HG03457 (cell line): ENCODE measurements at regions not wholly inside any gene's neighbourhood (a gene's known extent, or its start where the extent isn't known, plus 50 kb on each side); places are given as distances from the start of the nearest gene placed in this dataset.

ENCODE experiments used
- ATAC-seq: cut with Tn5 transposase; IDR thresholded peaks from one replicate; pipeline ENCODE4 v1.9.1; 2021; ENCODE audit warnings: moderate number of reproducible peaks; ENCODE audit not compliant: unreplicated experiment

DNA sequence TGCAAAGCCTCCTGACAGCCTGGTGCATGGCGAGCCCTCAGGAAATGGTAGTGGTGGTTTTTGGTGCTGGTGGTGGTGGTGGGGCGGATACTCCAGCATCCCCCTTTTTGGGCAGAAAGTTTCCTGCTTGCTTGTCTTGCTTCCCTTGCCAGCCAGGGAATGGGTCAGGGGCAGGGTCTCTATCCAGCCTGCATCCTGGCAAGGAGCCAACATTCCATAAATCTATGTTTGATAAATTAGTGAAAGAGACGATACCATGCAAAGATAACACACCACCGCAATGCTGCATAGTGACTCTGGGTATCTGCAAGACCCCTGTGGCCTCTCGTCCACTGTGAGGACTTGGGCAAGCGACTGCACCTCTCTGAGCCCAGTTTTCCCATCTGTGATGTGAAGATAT lies 246.2 kb downstream of the LRFN2 start:
- no peak for ATAC-seq

DNA sequence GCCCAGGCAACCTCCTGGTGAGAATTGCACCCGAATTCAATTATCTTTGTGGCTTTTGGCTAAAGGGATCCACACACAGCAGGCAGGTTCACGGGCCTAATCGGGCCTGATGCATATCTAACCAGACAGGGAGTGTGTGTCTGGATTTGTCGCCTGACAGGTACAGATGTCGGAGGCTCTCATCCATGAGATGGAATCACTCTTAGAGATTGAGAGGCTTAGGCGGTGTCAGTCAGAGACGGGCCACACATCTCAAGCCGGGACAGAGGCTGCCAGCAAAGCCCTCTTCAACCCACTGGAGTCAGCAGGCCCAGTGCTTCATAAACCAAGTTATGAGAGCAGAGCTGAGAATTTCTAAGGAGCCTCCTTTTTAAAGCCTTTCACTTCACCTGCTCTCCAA lies 247.0 kb downstream of the LRFN2 start:
- ATAC-seq, result no peak

DNA sequence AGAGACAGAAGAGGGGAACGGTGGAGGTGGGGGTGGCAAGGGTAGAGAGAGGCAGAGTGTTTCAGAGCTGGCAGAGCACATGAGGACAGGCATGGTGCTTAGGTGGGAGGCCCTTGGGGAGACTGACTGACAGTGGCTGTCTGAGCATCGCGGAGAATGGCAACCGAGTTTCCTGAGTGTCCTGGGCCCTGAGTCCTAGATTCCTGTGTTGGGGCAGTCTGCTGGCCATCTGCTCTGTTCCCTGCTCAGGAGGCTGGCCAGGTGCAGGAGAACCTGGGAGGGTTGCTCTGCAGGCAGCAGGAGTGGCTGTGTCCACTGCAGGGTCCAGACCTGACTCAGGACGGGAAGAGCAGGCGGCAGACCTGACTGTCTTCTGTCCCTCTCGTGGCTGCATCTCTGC lies 248.9 kb downstream of the LRFN2 start:
- ATAC-seq, result no peak

DNA sequence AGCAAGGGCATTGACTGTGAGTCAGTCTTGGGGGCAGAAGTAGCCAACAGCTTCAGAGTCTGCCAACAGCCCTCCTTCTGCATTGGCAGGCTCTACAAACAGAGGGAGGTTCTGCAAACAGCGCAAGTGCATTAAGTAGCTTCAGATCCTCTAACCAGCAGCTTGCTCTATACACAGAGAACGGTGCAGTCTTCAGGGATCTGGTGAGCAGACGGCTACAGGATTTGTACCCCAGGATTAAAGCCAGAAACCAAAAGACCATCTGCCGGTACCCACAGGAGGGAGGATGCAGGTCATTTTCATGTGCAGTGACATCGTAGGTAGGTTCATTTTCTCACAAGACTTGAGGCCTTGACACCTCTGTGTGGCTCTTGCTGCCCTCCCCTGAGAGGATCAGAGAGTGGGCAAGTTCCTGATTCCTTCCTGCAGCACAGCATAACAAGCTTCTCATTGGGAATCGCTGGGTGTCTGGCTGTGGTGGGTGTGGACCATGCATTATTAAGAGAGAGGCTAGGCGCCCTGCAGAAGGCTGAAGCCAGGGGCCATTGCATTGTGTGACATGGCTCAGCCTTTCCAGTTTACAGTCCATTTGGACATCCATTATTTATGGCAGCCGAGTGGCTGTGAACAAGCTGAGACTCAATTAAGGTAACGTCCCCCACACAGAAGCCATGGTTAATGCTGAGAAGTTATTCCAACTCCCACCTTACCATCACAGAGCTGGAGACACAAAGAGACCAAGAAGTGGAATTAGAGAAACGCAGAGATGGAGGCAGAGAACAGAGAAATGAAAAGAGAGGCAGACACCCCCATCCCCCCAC lies 250.0 kb downstream of the LRFN2 start:
- ATAC-seq, result no peak

DNA sequence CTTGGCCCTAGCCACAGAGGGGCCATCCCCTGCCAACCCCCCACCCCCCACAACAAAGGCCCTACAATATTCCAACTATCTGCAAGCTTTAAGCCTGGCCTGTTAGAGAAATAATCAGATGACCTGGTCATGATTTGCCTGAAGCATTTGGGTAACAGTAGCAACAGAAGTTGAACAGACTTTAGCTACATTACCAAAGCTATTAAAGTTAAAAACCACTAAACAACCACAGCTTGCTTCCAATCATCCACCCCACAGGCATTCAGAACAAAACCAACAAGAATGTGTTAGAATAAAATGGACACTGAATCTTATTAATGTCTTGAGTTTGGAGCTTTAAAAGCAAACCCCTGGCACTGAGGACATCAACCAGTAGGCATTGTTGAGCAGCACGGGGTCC lies 250.9 kb downstream of the LRFN2 start:
- ATAC-seq, result no peak

DNA sequence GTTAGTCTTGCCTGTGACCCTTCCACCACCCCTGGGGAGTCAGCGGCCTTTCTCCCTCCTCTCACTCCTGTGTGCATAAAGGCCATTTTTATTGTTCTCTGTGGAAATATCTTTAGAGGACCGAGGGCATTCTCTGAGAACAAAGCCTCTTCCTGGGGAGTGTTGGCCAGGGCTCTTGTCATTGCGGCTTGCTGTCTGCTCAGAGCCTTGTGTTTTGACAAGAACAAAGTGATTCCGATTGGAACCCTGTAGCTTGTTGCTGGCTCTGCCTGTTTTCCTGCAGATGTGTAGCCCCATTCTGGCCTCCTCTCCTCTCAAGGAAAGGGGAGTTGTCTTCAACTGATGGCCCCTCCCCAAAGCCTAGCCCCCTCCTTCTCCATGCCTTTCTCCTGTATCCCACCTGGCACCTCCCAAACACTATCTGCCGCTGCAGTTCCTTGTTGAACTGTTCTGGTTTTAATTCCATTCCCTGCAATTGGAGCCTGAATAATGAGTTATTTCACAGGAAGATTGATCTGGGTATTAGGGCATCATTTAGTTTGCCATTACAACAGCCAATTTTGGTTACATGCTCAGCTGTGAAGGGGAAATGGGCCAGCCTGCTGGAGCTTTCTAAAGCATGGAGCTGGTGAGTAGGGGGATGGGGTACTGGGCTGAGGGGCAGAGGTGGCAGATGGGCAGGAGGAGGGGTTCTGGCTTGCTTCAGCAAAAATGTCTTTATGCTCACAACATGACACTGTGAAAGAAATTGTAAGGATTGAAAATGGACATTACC lies 252.5 kb downstream of the LRFN2 start:
- ATAC-seq, result no peak

DNA sequence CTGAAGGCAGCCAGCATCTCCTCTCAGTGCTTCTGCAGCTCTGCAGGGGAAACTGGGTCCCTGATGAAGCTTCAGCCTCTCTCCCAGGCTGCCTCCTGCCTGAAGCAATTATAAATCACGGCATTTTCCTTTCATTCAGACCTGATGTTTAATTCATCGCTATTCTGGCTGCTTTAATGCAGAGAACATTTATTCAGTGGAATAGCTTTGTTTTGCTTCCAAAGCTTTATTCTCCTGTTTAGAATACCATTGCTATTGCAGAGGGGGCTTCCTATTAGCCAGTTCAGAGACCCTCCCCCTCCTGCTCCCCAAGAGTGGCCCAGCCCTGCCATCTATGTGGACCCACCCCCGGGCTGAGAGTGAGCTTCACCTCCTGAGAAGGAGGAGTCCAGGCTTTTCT lies 255.6 kb downstream of the LRFN2 start:
- ATAC-seq, result no peak

DNA sequence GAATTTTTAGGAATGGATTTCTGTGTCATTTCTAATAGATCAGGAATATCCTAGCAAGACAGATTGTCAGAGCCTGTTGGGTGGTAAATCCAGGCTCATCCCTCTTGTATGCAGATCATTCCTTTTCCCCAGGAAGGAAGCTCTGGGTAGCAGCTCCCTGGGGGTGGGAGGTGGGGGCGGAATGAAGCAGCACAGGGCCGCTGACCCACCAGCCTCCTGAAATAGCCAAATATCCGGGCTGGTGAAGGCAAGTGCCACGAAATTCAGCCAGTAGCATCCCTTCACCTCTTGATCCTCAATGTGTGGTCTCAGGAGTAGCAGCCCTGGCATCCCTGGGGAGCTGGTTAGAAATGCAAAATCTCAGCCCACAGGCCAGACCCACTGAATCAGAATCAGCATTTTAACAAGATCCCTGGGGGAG lies 256.9 kb downstream of the LRFN2 start:
- no peak for ATAC-seq

DNA sequence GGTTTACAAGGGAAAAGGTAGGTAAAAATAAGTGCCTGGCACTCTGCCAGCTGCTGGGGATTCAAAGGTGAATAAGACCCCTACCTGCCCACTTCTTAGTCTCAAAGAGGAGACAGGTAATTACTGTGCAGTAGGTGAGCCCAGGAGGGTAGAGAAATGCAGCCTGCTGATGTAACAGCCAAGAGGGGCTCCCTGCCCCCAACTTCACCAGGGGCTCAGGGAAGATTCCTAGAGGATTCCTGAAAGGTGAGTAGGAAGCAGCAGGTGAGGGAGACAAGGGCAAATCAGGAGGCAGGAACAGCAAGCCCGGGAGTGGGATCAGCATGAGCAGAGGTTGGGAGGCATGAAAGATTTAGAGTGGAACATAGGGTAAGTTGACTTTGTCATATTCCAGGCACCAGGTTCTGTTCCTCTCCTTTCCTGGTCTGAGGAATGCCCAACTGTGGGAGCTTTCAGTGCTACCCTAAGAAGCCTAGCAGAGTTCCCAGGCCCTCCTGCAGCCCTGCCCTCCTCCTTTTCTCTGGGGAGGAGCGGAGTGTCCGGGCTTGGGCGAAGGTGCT lies 258.1 kb downstream of the LRFN2 start:
- no peak for ATAC-seq

DNA sequence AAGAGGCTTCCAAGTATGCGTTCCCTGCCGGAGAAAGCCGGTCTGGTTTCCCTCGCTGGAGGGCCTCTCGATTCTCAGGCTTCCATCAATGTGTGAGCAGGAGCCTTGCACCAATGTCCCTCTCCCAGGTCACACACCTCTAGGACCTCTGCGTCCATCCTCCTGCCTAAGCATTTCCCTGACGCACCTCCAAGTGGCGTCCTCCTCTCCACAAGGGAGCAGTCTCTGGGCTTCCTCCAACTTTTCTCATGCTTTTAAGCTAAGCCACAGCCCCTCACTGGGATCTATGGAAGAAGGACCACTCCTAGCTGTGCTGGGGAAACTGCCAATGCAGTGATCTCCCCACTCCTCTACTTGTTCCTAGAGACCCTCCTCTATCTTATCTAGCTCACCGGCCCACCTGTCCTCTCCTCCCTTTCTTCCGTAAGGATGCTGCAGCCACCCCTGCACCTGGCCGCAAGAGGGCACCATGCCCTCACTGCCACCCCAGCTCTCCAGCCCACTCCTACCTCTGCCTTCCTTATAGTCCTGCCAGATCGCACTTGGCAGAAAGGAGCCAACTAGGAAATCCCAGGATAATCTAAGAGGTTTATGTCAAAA lies 258.7 kb downstream of the LRFN2 start:
- ATAC-seq, result no peak

DNA sequence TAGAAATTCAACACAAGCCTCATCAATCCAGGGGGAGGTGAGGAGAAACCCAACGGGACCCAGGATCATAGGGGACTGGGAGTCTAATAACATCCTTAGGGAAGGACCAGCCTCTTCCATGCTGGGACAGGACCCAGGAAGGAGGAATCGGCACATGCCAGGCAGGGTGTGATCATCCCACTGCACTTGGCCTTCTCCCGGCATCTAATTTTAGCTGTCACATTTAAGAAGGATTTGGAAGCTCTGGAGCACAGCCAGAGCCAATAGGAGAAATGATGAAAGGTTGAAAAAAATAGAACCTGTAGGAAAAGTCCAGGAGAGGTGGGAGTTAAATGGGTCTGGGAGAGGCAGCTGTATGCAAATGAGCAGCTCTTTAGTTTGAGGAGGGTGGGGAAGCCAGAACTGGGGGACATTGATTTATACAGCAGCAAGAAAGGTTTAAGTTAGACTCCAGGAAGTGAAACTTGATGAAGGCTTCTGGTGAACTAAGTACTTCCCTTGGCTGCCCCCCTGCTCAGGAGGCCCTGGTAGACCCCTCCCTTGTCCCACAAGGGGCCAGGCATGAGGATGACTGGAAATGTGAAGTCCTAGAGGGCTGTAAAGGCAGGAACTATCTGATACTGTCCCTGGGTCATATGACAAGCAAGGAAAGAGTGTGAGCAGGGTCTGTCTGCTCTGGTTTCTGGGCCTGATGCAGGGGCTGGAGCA lies 260.3 kb downstream of the LRFN2 start:
- no peak for ATAC-seq

DNA sequence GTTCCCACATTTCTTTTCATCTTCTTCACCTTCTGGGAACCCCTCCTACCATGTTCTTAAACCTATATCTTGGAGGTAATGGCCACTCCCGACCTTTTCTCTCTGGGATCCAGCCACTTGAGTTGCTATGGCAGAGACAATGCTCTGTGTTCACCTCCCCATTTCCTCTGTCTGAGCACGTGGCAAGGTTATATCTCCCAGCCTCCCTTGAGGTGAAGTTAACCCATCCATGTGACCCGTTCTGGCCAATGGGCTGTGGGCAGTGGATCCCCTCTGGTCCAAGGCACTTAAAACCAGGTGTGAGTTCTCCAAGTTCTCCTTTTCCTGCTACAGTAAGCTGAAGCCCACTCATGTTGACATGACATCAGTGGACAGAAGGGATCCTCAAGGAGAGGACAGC lies 261.4 kb downstream of the LRFN2 start:
- ATAC-seq, result no peak

DNA sequence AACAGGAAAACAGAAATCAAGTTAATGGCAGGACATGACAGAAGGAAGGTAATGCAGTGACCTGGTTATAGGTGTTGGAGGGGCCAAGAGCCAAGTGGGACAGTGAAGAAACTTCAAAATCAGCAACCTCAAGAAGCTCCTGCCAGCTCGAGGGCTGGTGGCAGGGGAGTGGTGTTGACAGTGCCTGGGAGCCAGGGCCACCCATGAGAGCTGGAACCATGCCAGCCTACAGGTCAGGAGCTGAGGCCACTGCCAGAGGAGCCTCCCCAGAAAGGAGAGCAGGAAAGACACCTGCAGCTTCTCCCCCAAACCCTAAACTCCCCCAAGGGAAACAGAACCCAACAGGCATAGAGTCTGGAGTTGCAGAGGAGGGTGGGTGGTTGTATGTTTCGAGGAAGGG lies 262.1 kb downstream of the LRFN2 start:
- no peak for ATAC-seq

DNA sequence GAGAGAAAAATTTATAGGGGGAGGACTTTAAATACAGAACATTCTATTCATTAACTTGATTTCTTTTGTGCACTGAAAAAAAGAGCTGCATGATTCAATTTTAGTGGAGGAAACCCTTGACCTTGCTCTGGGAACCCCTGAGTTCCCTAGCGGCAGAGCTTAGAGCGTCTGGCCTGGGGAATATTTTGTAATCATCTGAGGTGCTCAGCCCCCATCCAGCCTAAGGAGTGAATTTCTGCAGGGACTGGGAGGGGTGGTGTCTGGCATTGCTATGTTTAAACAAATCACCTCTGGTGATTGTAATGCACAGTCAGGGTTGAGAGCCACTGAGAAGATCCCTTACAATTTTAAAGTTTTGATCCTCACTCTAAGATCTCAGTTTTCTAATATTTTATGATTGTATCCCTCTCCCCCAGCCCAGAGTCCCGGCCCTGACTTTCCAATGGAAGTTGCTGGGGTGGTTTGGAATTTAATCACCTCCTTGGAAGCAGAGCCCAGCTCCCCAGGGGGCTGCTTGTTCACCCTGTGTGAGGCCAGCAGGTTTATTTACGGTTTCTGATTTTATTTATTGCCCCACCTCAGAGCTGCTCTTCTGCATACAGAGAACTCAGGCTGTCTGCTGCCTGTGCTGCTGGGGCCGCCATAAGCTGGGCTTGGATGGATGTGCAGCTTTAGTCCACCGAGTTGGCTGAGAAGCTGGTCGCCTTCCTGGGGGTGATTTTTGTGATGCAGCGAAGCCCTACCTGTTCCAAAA lies 263.1 kb downstream of the LRFN2 start:
- no peak for ATAC-seq

DNA sequence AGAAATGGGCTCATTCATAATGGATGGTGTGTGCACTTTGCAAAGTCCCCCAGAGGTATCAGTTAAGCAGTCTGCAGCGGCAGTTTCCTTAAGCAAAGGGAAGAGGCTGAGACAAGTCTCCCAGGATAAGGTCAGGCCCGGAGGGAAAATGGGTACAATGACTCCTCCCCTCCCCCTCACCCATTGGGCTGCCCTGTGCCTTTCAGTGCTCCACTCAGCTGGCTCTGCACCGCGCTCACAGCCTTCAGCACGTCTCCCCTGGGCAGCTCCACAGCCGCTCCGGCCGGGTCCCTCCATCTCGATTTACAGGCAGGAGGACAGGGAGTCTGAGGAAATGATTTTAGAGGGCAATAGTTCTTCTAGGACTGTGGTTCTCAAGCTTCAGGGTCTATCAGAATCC lies 264.8 kb downstream of the LRFN2 start:
- ATAC-seq, result no peak

DNA sequence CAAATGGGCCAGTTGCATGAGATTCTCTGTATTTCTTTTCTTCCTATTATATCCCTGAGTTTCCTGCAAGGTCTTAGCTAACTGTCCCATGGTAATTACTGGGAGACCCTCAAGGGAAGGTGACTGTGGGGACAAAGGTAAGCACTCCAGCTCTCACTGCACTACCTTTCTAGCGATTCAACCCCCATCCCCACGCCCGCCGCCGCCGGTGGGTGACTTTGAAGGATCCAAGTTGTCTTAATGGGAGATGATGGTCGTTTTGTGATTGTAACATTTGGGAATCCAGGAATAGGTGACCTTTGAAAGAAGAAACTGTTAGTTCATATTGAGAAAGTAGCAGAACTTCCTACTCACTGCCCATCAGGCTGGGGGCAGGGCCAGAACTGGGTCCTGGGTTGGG lies 265.5 kb downstream of the LRFN2 start:
- ATAC-seq, result no peak

DNA sequence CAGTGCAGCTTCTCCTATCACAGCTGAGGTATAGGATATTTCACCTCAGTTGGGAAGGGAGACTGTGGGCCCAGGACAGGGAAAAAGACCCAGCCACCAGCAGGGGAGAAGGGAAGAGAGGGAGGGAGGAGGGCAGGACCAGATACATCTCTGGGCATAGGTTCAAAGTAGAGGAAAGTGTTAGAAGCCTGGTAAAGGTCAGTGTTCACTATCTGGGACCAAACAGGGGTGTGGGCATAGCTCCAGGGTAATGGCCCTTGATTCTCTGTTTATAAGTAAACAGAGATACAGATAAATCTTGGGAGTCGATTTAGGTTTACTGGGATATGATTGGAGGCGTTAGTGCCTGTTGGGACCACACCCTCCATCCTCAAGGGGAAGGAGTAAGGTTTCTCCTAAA lies 266.2 kb downstream of the LRFN2 start:
- no peak for ATAC-seq

DNA sequence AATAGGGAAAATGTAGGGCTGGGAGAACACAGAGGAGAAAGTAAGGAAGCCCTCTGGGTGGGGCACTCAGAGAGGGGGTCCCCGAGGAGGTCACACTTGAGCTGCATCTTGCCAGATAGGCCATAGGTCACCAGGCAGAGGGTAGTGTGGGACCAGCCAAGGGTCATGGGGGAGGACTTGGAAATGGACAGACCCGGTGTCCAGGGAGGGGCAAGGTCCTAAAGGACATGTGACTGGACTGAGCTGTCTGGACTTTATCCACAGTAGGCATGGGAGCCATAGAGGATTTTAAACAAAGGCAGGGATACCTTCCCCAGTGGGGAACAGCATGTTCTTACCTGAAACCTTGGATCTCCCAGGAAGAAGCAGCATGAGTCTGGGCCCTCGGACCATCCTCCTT lies 266.7 kb downstream of the LRFN2 start:
- ATAC-seq, result no peak

DNA sequence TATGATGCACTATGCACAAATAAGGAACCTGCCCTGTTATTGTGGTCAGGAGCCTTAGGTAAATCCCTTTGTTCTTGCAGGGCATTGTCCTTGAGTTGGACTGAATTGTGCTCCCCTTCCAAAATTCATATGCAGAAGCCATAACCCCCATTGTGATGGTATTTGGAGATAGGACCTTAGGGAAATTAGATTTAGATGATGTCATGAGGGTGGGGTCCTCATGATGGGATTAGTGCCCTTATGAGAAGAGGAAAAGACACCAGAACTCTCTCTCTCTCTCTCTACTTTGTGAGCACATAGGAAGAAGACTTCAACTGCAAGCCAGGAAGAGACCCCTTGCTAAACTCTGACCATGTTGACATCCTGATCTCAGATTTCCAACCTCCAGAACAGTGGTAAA lies 268.0 kb downstream of the LRFN2 start:
- no peak for ATAC-seq

DNA sequence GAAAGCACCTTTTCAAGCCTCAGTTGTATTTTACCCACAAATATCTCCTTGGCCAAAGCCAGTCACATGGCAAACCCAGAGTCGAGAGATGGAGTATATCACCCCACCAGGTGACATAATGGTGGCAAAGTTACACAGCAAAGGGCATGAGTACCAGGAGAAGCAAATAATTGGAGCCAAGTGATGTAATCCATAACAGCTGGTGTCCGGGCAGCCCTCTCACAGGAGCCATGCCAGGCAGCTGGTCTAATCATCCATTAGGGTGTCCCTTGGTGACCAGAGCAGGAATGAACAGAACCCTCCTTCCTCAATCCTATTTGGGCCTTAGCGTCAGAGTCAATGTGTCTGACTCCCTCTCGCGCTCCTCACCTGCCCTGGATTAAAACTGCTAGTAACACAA lies 272.1 kb downstream of the LRFN2 start:
- ATAC-seq, result no peak
